H9 (cell line): ENCODE measurements at regions not wholly inside any gene's neighbourhood (a gene's known extent, or its start where the extent isn't known, plus 50 kb on each side); places are given as distances from the start of the nearest gene placed in this dataset.

ENCODE experiments used
- DNase-seq: peaks from one replicate; pipeline ENCODE4 v3.0.0-alpha.2; 2017
- H2AFZ ChIP-seq: one replicate; pipeline ENCODE4 v1.6.1; 2013; ENCODE audit warnings: mild to moderate bottlenecking, low read length, control low read depth, moderate library complexity
- H2AK5ac ChIP-seq: 2 replicates; pipeline ENCODE4 v1.6.1; 2013; ENCODE audit warnings: low read length, control low read depth, mixed read lengths; ENCODE audit not compliant: insufficient read length
- H2BK120ac ChIP-seq: one replicate; pipeline ENCODE4 v1.6.1; 2013; ENCODE audit warnings: low read depth, mild to moderate bottlenecking, low read length, control low read depth, inconsistent platforms; ENCODE audit not compliant: poor library complexity, severe bottlenecking
- H2BK12ac ChIP-seq: 2 replicates; pipeline ENCODE4 v1.6.1; 2013; ENCODE audit warnings: low read length, control low read depth, mixed read lengths, low read depth; ENCODE audit not compliant: insufficient read length
- H2BK15ac ChIP-seq: 2 replicates; pipeline ENCODE4 v1.6.1; 2013; ENCODE audit warnings: low read depth, low read length, control low read depth
- H2BK20ac ChIP-seq: one replicate; pipeline ENCODE4 v1.6.1; 2013; ENCODE audit warnings: low read depth, mild to moderate bottlenecking, low read length, control low read depth, inconsistent platforms; ENCODE audit not compliant: poor library complexity, severe bottlenecking
- H2BK5ac ChIP-seq: 2 replicates; pipeline ENCODE4 v1.6.1; 2013; ENCODE audit warnings: low read length, control low read depth, mixed read lengths; ENCODE audit not compliant: insufficient read length
- H3K14ac ChIP-seq: 2 replicates; pipeline ENCODE4 v1.6.1; 2013; ENCODE audit warnings: low read length, control low read depth; ENCODE audit not compliant: insufficient read depth
- H3K18ac ChIP-seq: 2 replicates; pipeline ENCODE4 v1.6.1; 2013; ENCODE audit warnings: low read depth, mild to moderate bottlenecking, mixed read lengths, low read length, control low read depth; ENCODE audit not compliant: insufficient read length
- H3K23ac ChIP-seq: 2 replicates; pipeline ENCODE4 v1.6.1; 2013; ENCODE audit warnings: low read length, control low read depth, mixed read lengths, low read depth; ENCODE audit not compliant: insufficient read length
- H3K23me2 ChIP-seq: 2 replicates; pipeline ENCODE4 v1.6.1; 2013; ENCODE audit warnings: low read depth, mild to moderate bottlenecking, mixed read lengths, low read length, control low read depth; ENCODE audit not compliant: insufficient read length, poor library complexity, severe bottlenecking
- H3K27ac ChIP-seq: 2 replicates; pipeline ENCODE4 v1.5.1; 2013; ENCODE audit warnings: low read length, control low read depth, mixed read lengths, low read depth; ENCODE audit not compliant: insufficient read length
- H3K27me3 ChIP-seq: 2 replicates; pipeline ENCODE4 v1.6.1; 2013; ENCODE audit warnings: low read length, control low read depth, inconsistent platforms; ENCODE audit not compliant: insufficient read depth
- H3K4ac ChIP-seq: 2 replicates; pipeline ENCODE4 v1.6.1; 2013; ENCODE audit warnings: low read depth, mild to moderate bottlenecking, control low read depth, inconsistent platforms, low read length, moderate library complexity
- H3K4me1 ChIP-seq: 2 replicates; pipeline ENCODE4 v1.6.1; 2013; ENCODE audit warnings: low read length, control low read depth, inconsistent platforms; ENCODE audit not compliant: insufficient read depth
- H3K4me2 ChIP-seq: 2 replicates; pipeline ENCODE4 v1.6.1; 2013; ENCODE audit warnings: low read length, control low read depth, mixed read lengths; ENCODE audit not compliant: insufficient read length, insufficient read depth
- H3K56ac ChIP-seq: 2 replicates; pipeline ENCODE4 v1.6.1; 2013; ENCODE audit warnings: low read depth, mild to moderate bottlenecking, mixed read lengths, low read length, control low read depth; ENCODE audit not compliant: insufficient read length
- H3K79me1 ChIP-seq: 2 replicates; pipeline ENCODE4 v1.6.1; 2013; ENCODE audit warnings: low read depth, mild to moderate bottlenecking, moderate library complexity, low read length, control low read depth, inconsistent platforms; ENCODE audit not compliant: insufficient read depth, poor library complexity, severe bottlenecking
- H3K79me2 ChIP-seq: 2 replicates; pipeline ENCODE4 v1.6.1; 2013; ENCODE audit warnings: low read length, control low read depth, inconsistent platforms; ENCODE audit not compliant: insufficient read depth
- H3K9ac ChIP-seq: 2 replicates; pipeline ENCODE4 v1.6.1; 2013; ENCODE audit warnings: low read length, control low read depth, mixed read lengths; ENCODE audit not compliant: insufficient read length; ENCODE audit errors: extremely low read depth
- H3K9me3 ChIP-seq: one replicate; pipeline ENCODE4 v1.6.1; 2013; ENCODE audit warnings: low read depth, low read length, inconsistent platforms; ENCODE audit not compliant: control insufficient read depth
- H3T11ph ChIP-seq: one replicate; pipeline ENCODE4 v1.6.1; 2013; ENCODE audit warnings: mild to moderate bottlenecking, low read length, control low read depth, inconsistent platforms
- H4K20me1 ChIP-seq: one replicate; pipeline ENCODE4 v1.6.1; 2013; ENCODE audit not compliant: control insufficient read depth, insufficient read length, insufficient read depth
- H4K5ac ChIP-seq: 2 replicates; pipeline ENCODE4 v1.6.1; 2013; ENCODE audit warnings: low read depth, mild to moderate bottlenecking, mixed read lengths, low read length, control low read depth; ENCODE audit not compliant: insufficient read length
- H4K8ac ChIP-seq: replicated peaks from 2 replicates; pipeline ENCODE4 v1.6.1; 2013; ENCODE audit warnings: low read length, control low read depth, mixed read lengths, low read depth; ENCODE audit not compliant: insufficient read length
- H4K91ac ChIP-seq: 2 replicates; pipeline ENCODE4 v1.6.1; 2013; ENCODE audit warnings: low read depth, mild to moderate bottlenecking, moderate library complexity, mixed read lengths, low read length, control low read depth; ENCODE audit not compliant: insufficient read length
- H3K27ac Mint-ChIP-seq, 3 experiments: 2 replicates in 2 of 3; 3 replicates in 1 of 3; pipeline ENCODE4 v1.8.0; 2020 to 2021; ENCODE audit warnings: mixed read lengths in 3 of 3, mild to moderate bottlenecking in 1 of 3, moderate library complexity in 1 of 3
- H3K27me3 Mint-ChIP-seq: 2 replicates; pipeline ENCODE4 v1.8.0; 2021; ENCODE audit warnings: low read depth, mild to moderate bottlenecking, moderate library complexity, mixed read lengths
- H3K36me3 Mint-ChIP-seq, 3 experiments: 2 replicates in 2 of 3; 3 replicates in 1 of 3; pipeline ENCODE4 v1.8.0; 2020 to 2021; ENCODE audit warnings: low read depth in 3 of 3, mixed read lengths in 3 of 3; ENCODE audit not compliant: insufficient read depth in 1 of 3
- H3K4me1 Mint-ChIP-seq, 2 experiments: 2 replicates each; pipeline ENCODE4 v1.8.0; 2020; ENCODE audit warnings: mixed read lengths in 2 of 2
- H3K4me3 Mint-ChIP-seq, 2 experiments: 2 replicates in 1 of 2; 3 replicates in 1 of 2; pipeline ENCODE4 v1.8.0; 2020 to 2021; ENCODE audit warnings: mild to moderate bottlenecking in 2 of 2, mixed read lengths in 2 of 2, moderate library complexity in 1 of 2
- H3K9me3 Mint-ChIP-seq, 2 experiments: 2 replicates in 1 of 2; 3 replicates in 1 of 2; pipeline ENCODE4 v1.8.0; 2020; ENCODE audit warnings: mild to moderate bottlenecking in 2 of 2, mixed read lengths in 2 of 2, moderate library complexity in 1 of 2
- WGBS: extraction: QIAGEN DNeasy Blood & Tissue Kit; methylation state at CpG from one replicate; pipeline ENCODE4 v1.1.7; 2013; ENCODE audit warnings: missing lambda C conversion rate, low lambda C conversion rate, mixed read lengths; ENCODE audit not compliant: insufficient read length; ENCODE audit errors: extremely low coverage; 5-methylcytosine and 5-hydroxymethylcytosine counted together
- TF ChIP-seq, protein P1 (sequence below): fragments of 200-600 bp; sonication (generic); conservative IDR thresholded peaks from 3 replicates; pipeline ENCODE4 v1.8.0; 2021; ENCODE audit warnings: antibody characterized with exemption, mild to moderate bottlenecking

DNA sequence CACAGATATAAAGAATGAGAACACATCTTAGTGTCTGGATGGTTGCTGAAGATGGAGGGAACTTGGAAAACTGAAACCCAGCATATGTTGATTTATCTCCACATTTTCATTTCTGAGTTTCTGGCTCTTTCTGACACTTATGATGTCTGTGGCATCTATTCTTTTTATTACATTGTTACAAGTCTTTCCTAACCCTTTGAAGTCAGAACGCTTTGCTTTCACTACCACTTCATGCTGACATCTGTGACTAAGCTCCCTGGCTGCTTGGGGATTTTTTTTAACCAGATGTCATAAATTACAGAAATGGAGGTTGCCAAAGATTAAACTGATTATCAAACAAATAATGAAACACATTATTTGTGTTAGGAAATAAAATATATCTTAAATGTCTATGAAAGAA, 188.7 kb downstream of the KITLG start:
- no peak overlapping the region for H3T11ph ChIP-seq
- no peaks in the 10 kb centered on the region for H3K79me1 ChIP-seq
- no peak overlapping the region for H2BK5ac ChIP-seq
- no peaks in the 10 kb centered on the region for H3K4me1 ChIP-seq
- no peak overlapping the region for H3K4ac ChIP-seq
- Mint-ChIP-seq H3K36me3 (peaks cover 0 to 4% (median 0%) of the 10 kb centered on the region in 3 experiments; a peak in 3 of 7 replicates), H3K4me1 (no peaks in the 10 kb centered on the region), H3K4me3 (no peak overlapping the region), H3K27ac (no peak overlapping the region), H3K27me3 (no peaks in the 10 kb centered on the region), H3K9me3 (peaks cover 0 to 10% of the 10 kb centered on the region in 2 experiments; a peak in 2 of 5 replicates)
- H2BK20ac ChIP-seq = no peak overlapping the region
- TF ChIP-seq, protein P1, sequence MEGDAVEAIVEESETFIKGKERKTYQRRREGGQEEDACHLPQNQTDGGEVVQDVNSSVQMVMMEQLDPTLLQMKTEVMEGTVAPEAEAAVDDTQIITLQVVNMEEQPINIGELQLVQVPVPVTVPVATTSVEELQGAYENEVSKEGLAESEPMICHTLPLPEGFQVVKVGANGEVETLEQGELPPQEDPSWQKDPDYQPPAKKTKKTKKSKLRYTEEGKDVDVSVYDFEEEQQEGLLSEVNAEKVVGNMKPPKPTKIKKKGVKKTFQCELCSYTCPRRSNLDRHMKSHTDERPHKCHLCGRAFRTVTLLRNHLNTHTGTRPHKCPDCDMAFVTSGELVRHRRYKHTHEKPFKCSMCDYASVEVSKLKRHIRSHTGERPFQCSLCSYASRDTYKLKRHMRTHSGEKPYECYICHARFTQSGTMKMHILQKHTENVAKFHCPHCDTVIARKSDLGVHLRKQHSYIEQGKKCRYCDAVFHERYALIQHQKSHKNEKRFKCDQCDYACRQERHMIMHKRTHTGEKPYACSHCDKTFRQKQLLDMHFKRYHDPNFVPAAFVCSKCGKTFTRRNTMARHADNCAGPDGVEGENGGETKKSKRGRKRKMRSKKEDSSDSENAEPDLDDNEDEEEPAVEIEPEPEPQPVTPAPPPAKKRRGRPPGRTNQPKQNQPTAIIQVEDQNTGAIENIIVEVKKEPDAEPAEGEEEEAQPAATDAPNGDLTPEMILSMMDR = no peak
- H2BK15ac ChIP-seq = no peak overlapping the region
- no peak overlapping the region for H3K27ac ChIP-seq
- no peak overlapping the region for H2BK12ac ChIP-seq
- no peak overlapping the region for H2AK5ac ChIP-seq
- H3K18ac ChIP-seq = no peak overlapping the region
- H4K5ac ChIP-seq = no peak overlapping the region
- DNase-seq = no peak
- no peak overlapping the region for H2AFZ ChIP-seq
- no peaks in the 10 kb centered on the region for H3K9me3 ChIP-seq
- no peaks in the 10 kb centered on the region for H3K23me2 ChIP-seq
- H3K27me3 ChIP-seq = no peaks in the 10 kb centered on the region
- no peak overlapping the region for H4K91ac ChIP-seq
- WGBS = no CpG with 5 or more reads among the region's 1 CpG
- no peaks in the 10 kb centered on the region for H4K20me1 ChIP-seq
- H3K56ac ChIP-seq = no peak overlapping the region
- no peak overlapping the region for H2BK120ac ChIP-seq
- no peaks in the 10 kb centered on the region for H3K79me2 ChIP-seq
- H4K8ac ChIP-seq = no peak overlapping the region
- no peak overlapping the region for H3K9ac ChIP-seq
- no peak overlapping the region for H3K4me2 ChIP-seq
- H3K23ac ChIP-seq = no peak overlapping the region
- no peak overlapping the region for H3K14ac ChIP-seq
